ENCODE measurements at regions not wholly inside any gene's neighbourhood (a gene's known extent, or its start where the extent isn't known, plus 50 kb on each side); places are given as distances from the start of the nearest gene placed in this dataset.
A peak's percentile ranks its signal among the peaks of the same experiment; 100 is the strongest.

DNA sequence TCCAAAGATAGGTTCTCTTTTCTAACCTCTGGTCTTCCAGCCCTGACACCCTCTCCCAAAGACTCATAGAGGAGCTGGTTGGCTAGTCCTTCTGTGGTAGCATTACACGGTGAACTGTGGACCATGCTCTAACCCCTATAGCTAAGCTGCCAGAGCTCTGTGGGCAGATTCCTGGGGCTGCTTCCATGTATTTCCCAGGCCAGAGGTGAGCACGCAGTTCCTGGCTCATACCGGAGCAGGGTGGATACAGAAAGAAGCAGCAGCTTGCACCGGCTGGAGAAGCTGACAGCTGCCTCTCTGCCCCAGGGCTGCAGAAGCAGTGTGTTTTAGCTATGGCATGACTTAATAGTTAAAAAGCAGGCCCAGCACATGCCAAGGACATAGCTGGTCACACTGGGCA, 84.1 kb upstream of the FOXP4 start:
- FAIRE-seq (no peak), DNase-seq (no peak), ATAC-seq (no peak)
- TF ChIP-seq, protein P1, sequence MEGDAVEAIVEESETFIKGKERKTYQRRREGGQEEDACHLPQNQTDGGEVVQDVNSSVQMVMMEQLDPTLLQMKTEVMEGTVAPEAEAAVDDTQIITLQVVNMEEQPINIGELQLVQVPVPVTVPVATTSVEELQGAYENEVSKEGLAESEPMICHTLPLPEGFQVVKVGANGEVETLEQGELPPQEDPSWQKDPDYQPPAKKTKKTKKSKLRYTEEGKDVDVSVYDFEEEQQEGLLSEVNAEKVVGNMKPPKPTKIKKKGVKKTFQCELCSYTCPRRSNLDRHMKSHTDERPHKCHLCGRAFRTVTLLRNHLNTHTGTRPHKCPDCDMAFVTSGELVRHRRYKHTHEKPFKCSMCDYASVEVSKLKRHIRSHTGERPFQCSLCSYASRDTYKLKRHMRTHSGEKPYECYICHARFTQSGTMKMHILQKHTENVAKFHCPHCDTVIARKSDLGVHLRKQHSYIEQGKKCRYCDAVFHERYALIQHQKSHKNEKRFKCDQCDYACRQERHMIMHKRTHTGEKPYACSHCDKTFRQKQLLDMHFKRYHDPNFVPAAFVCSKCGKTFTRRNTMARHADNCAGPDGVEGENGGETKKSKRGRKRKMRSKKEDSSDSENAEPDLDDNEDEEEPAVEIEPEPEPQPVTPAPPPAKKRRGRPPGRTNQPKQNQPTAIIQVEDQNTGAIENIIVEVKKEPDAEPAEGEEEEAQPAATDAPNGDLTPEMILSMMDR (IDR thresholded peaks at IDR 0.05), result no peak
- WGBS, 2 donors, result 85 to 90% methylated on average over 4 of the region's 4 CpGs
- Histone ChIP-seq H3K36me3 (no peaks in the 10 kb centered on the region), H3K27me3 (no peaks in the 10 kb centered on the region), H3K4me3 (no peak overlapping the region), H3K27ac (no peak overlapping the region), H3K9me3 (no peaks in the 10 kb centered on the region), H3K4me1 (no peaks in the 10 kb centered on the region)
- intact Hi-C loops (cut with DNase I), result loop anchor here in 1 of 3 donors (5.0 kb wide), 2 partner anchors 130 to 220 kb away; no protein-coding TSS in a partner anchor

DNA sequence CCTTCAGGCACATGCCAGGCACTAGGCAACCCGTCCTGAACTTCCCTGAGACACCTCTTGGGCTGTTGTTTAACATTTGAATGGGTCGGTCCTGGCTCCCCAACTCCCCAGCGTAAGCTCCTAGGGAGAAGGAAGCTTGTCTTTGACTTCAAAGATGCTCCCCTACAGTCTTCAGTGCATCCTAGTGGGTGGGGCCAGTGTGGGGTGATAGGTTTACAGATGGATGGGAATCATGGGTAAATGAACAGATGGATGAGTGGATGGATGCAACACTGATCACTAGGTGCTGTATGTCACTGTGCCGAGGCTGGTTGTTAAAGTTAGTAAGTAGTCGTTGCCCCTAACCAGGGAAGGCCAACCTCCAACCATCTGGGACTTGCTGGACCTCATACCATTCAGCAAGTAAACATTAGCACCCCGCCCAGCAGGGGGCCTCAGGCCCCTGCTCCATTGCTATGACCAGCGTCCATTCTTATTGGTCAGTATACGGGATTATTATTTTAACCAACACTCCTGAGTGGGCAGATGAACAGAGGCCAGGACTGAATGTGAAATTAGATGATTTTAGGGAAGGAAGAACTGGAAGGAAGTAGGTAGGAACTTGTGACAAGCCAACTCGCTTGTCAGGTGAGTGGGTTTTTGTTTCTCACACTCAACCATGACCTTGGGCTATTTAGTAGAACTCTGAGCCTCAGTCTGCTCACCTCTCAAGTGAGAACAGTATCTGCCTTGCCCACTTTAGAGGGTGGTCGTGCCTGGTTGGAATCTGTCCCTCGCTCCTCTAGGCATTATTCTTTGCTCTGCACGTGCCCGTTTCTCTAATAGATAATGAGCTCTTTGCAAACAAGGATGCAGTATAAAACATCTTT, 82.9 kb upstream of the FOXP4 start:
- peak; percentile 94 to 99 (median 96) for ATAC-seq

DNA sequence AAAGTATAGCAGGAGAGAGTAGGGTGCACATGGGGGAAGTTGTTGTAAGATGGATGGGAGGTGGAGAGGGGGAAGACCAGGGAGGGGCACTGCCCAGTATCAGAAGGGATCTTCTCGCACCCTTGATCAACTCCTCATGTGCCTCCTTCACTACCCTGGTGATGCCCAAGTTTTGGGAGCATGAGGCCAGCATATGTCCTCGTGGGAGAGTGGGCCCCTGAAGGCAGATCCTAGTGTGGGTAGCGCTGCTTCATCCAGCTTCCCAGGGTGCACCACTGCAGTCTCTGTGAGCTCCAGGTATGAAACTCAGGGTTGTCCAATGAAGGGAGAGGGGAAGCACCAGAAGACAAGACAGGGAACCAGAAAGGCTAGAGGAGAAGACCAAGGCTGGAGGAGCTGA, 82.2 kb upstream of the FOXP4 start:
- Histone ChIP-seq H3K36me3 (no peaks in the 10 kb centered on the region), H3K27ac (no peak overlapping the region), H3K27me3 (no peaks in the 10 kb centered on the region), H3K9me3 (no peaks in the 10 kb centered on the region), H3K4me1 (no peaks in the 10 kb centered on the region), H3K4me3 (no peak overlapping the region)
- intact Hi-C loops (cut with DNase I), result loop anchor here in 1 of 3 donors (5.0 kb wide), 2 partner anchors 128 to 218 kb away; no protein-coding TSS in a partner anchor
- DNase-seq, result no peak
- WGBS, 2 donors, result 88 to 95% methylated on average over 3 of the region's 3 CpGs
- no peak for ATAC-seq
- TF ChIP-seq, protein P1 (IDR thresholded peaks at IDR 0.05), result no peak
- FAIRE-seq, result no peak

More for the DNA sequence above, 82.9 kb upstream of the FOXP4 start:
- H3K27ac ChIP-seq, result no peak overlapping the region
- FAIRE-seq (no peak), DNase-seq (peak in 5 of 6 donors; percentile 61 to 84 (median 74))
- no peaks in the 10 kb centered on the region for H3K36me3 ChIP-seq
- TF ChIP-seq, protein P1 (IDR thresholded peaks at IDR 0.05), result peak; percentile 17 to 62 (median 60)
- H3K4me1 ChIP-seq, result no peaks in the 10 kb centered on the region
- no peak overlapping the region for H3K4me3 ChIP-seq
- intact Hi-C loops (cut with DNase I), result loop anchor here in 1 of 3 donors (5.0 kb wide), 2 partner anchors 129 to 219 kb away; no protein-coding TSS in a partner anchor
- 32 to 33% methylated on average over 13 of the region's 13 CpGs for WGBS, 2 donors
- H3K9me3 ChIP-seq, result no peaks in the 10 kb centered on the region
- H3K27me3 ChIP-seq, result no peaks in the 10 kb centered on the region

DNA sequence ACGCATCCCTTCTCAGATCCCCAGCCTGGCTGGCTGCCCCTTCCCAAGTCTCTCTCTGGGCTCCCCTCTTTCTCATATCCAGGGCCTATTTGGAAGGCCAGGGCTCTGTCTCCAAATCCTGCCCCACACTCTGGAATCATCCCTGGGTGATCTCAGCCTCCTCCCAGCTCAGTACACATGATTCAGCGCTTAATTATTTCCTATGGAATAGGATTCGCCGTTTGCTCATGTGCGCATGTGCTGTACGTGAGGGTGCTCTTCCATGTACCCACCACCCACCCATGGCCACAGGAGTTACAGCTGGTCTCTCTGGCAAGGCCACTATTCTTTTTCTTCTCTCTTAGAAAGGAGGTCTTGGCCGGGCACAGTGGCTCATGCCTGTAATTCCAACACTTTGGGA, 81.7 kb upstream of the FOXP4 start:
- no peaks in the 10 kb centered on the region for H3K4me1 ChIP-seq
- FAIRE-seq (no peak), ATAC-seq (no peak), DNase-seq (no peak)
- H3K9me3 ChIP-seq, result no peaks in the 10 kb centered on the region
- H3K27ac ChIP-seq, result no peak overlapping the region
- no peaks in the 10 kb centered on the region for H3K36me3 ChIP-seq
- H3K4me3 ChIP-seq, result no peak overlapping the region
- TF ChIP-seq, protein P1 (IDR thresholded peaks at IDR 0.05), result no peak
- no peaks in the 10 kb centered on the region for H3K27me3 ChIP-seq
- 89 to 90% methylated on average over 7 of the region's 7 CpGs for WGBS, 2 donors
- intact Hi-C loops (cut with DNase I), result loop anchor here in 1 of 3 donors (5.0 kb wide), 2 partner anchors 128 to 218 kb away; no protein-coding TSS in a partner anchor

Measured in pancreas (tissue), 10 donors.